Endothelial cell of umbilical vein (primary cell): ENCODE measurements at regions not wholly inside any gene's neighbourhood (a gene's known extent, or its start where the extent isn't known, plus 50 kb on each side); places are given as distances from the start of the nearest gene placed in this dataset.

Experiments
- CTCF ChIP-seq, 2 donors: IDR thresholded peaks; 1 replicate in 1 of 2; 2 replicates in 1 of 2; pipeline ENCODE4 v1.5.1; 2011; ENCODE audit warnings: low read length in 2 of 2, mild to moderate bottlenecking in 2 of 2, moderate library complexity in 2 of 2, control low read depth in 1 of 2, inconsistent platforms in 1 of 2, low read depth in 1 of 2; ENCODE audit not compliant: insufficient read depth in 1 of 2; ENCODE audit errors: extremely low read depth in 1 of 2
- EZH2 ChIP-seq: IDR thresholded peaks from 2 replicates; pipeline ENCODE4 v1.6.1; 2012; ENCODE audit warnings: borderline replicate concordance, low read depth, mild to moderate bottlenecking, moderate library complexity, low read length, inconsistent platforms; ENCODE audit not compliant: severe bottlenecking
- JUN ChIP-seq: IDR thresholded peaks from 2 replicates; pipeline ENCODE4 v1.6.1; 2011; ENCODE audit warnings: borderline replicate concordance, low read depth; ENCODE audit not compliant: insufficient read length, insufficient read depth
- MAX ChIP-seq: IDR thresholded peaks from 2 replicates; pipeline ENCODE4 v1.6.1; 2011; ENCODE audit not compliant: insufficient read depth, insufficient read length
- MYC ChIP-seq: IDR thresholded peaks from one replicate; pipeline ENCODE4 v1.6.1; 2011; ENCODE audit warnings: mild to moderate bottlenecking, low read depth, low read length
- POLR2AphosphoS5 ChIP-seq: IDR thresholded peaks from 2 replicates; pipeline ENCODE4 v1.6.1; 2012; ENCODE audit warnings: low read depth, mild to moderate bottlenecking, control low read depth, low read length, moderate library complexity; ENCODE audit not compliant: insufficient read depth

DNA sequence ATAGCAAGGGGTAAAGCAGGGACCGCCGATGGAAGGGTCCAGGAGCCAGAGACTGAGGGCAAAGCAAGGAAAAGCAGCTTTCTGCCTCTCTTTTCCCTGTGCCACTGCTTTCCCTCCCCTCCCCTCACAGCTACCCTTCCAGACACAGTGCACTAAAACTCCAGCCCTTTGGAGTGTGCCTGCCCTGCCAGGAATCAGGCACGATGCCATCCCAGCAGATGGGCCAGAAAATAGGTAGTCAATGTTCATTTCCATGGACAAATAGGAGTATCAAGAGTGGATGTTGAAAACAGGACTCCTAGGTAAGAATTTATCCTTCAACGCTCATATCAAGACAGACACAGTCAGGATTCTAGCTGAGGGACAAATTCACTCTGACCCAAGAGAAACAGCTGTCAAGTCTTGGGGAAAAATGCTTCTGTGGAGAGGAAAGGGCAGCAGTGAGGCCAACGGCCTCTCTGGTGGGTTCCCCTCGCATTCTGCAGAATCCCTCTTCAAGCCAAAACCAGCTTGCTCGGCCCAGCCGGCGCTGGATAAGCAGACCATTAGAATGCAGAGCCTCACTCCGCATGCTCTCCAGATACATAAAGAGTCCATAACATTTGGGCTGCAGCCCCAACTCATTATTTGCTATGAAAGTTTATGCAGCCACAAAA, 138.0 kb downstream of the CAAP1 start:
- no peak for TF ChIP-seq MAX
- no peak for TF ChIP-seq CTCF (IDR thresholded peaks at IDR 0.05; ENCODE audit: extremely low read depth in 1 of 2, insufficient read depth in 1 of 2, low read depth in 1 of 2, low read length in 2 of 2)
- no peak for TF ChIP-seq JUN
- no peak for TF ChIP-seq POLR2AphosphoS5
- no peak for TF ChIP-seq EZH2
- TF ChIP-seq MYC = no peak
